ENCODE measurements at regions not wholly inside any gene's neighbourhood (a gene's known extent, or its start where the extent isn't known, plus 50 kb on each side); places are given as distances from the start of the nearest gene placed in this dataset.
"Not testable (repeated sequence)": the region's sequence is repeated elsewhere in the genome, so short reads cannot be mapped to it uniquely, and the experiment has no call there.

- DNase-seq: no peak
These were observed 312.4 kb upstream of the ECI2 start for GRCh38 chr6:4447639-4448330.

GRCh38 chr6:4446982-4447381 lies 311.6 kb upstream of the ECI2 start:
- peak; percentile 26 for DNase-seq

GRCh38 chr6:4441981-4442434 lies 306.6 kb upstream of the ECI2 start:
- DNase-seq: peak; percentile 25

- no peak for DNase-seq
These were observed 303.8 kb upstream of the ECI2 start for GRCh38 chr6:4439159-4439558.

- DNase-seq: no peak
These were observed 302.0 kb upstream of the ECI2 start for GRCh38 chr6:4437342-4437741.

- no peak for DNase-seq
These were observed 300.6 kb upstream of the ECI2 start for GRCh38 chr6:4435981-4436445.

- no peak for DNase-seq
These were observed 299.3 kb upstream of the ECI2 start for GRCh38 chr6:4434655-4435054.

- no peak for DNase-seq
These were observed 297.8 kb upstream of the ECI2 start for GRCh38 chr6:4433199-4433598.

- no peak for DNase-seq
These were observed 291.6 kb upstream of the ECI2 start for GRCh38 chr6:4426968-4427367.

GRCh38 chr6:4421837-4422236 lies 286.5 kb upstream of the ECI2 start:
- no peak for DNase-seq

- no peak for DNase-seq
These were observed 284.9 kb upstream of the ECI2 start for GRCh38 chr6:4420160-4420865.

- DNase-seq: no peak
These were observed 280.2 kb upstream of the ECI2 start for GRCh38 chr6:4415549-4415948.

GRCh38 chr6:4414078-4414477 lies 278.7 kb upstream of the ECI2 start:
- DNase-seq: not testable (repeated sequence)

GRCh38 chr6:4413073-4413472 lies 277.7 kb upstream of the ECI2 start:
- DNase-seq: peak; percentile 45

- no peak for DNase-seq
These were observed 277.1 kb upstream of the ECI2 start for GRCh38 chr6:4412488-4412887.

- DNase-seq: no peak
These were observed 276.7 kb upstream of the ECI2 start for GRCh38 chr6:4412077-4412476.

- not testable (repeated sequence) for DNase-seq
These were observed 272.3 kb upstream of the ECI2 start for GRCh38 chr6:4407710-4408109.

GRCh38 chr6:4405621-4406212 lies 270.3 kb upstream of the ECI2 start:
- no peak for DNase-seq

- no peak for DNase-seq
These were observed 269.0 kb upstream of the ECI2 start for GRCh38 chr6:4404415-4404814.

- no peak for DNase-seq
These were observed 268.5 kb upstream of the ECI2 start for GRCh38 chr6:4403828-4404227.

GRCh38 chr6:4403023-4403752 lies 267.8 kb upstream of the ECI2 start:
- DNase-seq: no peak

GRCh38 chr6:4402477-4402976 lies 267.2 kb upstream of the ECI2 start:
- DNase-seq: peak; percentile 86

Measured in EL (cell line).